GM23338 (cell line): ENCODE measurements at regions not wholly inside any gene's neighbourhood (a gene's known extent, or its start where the extent isn't known, plus 50 kb on each side); places are given as distances from the start of the nearest gene placed in this dataset.

Source experiments
- ATAC-seq: fragments of 200-7000 bp; cut with Tn5 transposase; 3 replicates; pipeline ENCODE4 v1.9.1; 2020
- DNase-seq: peaks from one replicate; pipeline ENCODE4 v3.0.0-alpha.2; 2015; ENCODE audit warnings: low spot score
- H2AFZ ChIP-seq: fragments of 200-600 bp; sonication (generic); 2 replicates; pipeline ENCODE4 v1.8.0; 2016; ENCODE audit warnings: antibody characterized with exemption, mild to moderate bottlenecking, moderate library complexity
- H3F3A ChIP-seq: fragments of 200-600 bp; sonication (generic); replicated peaks from 2 replicates; pipeline ENCODE4 v1.8.0; 2017; ENCODE audit warnings: antibody characterized with exemption, mixed run types, low read depth
- H3K27ac ChIP-seq: fragments of 200-600 bp; sonication (generic); 2 replicates; pipeline ENCODE4 v1.6.1; 2016; ENCODE audit warnings: low read depth
- H3K27me3 ChIP-seq: fragments of 200-600 bp; sonication (generic); 2 replicates; pipeline ENCODE4 v1.8.0; 2016; ENCODE audit warnings: mild to moderate bottlenecking, mixed run types, moderate library complexity; ENCODE audit not compliant: insufficient read depth
- H3K36me3 ChIP-seq: fragments of 200-600 bp; sonication (generic); 2 replicates; pipeline ENCODE4 v1.8.0; 2016; ENCODE audit warnings: mild to moderate bottlenecking; ENCODE audit not compliant: insufficient read depth
- H3K4me1 ChIP-seq: fragments of 200-600 bp; sonication (generic); 2 replicates; pipeline ENCODE4 v1.8.0; 2016; ENCODE audit warnings: mild to moderate bottlenecking, moderate library complexity; ENCODE audit not compliant: insufficient read depth
- H3K4me2 ChIP-seq: fragments of 200-600 bp; sonication (generic); 2 replicates; pipeline ENCODE4 v1.7.1; 2017; ENCODE audit warnings: mixed run types
- H3K4me3 ChIP-seq: fragments of 200-600 bp; sonication (generic); 2 replicates; pipeline ENCODE4 v1.6.1; 2016; ENCODE audit warnings: mixed run types
- H3K79me2 ChIP-seq: fragments of 200-600 bp; sonication (generic); replicated peaks from 2 replicates; pipeline ENCODE4 v1.8.0; 2017; ENCODE audit warnings: mild to moderate bottlenecking; ENCODE audit not compliant: insufficient read depth
- H3K9me2 ChIP-seq: fragments of 200-600 bp; sonication (generic); 2 replicates; pipeline ENCODE4 v1.8.0; 2017; ENCODE audit not compliant: insufficient read depth
- H4K20me1 ChIP-seq: fragments of 200-600 bp; sonication (generic); replicated peaks from 2 replicates; pipeline ENCODE4 v1.8.0; 2017; ENCODE audit warnings: mild to moderate bottlenecking; ENCODE audit not compliant: insufficient read depth
- H3K27ac Mint-ChIP-seq: 2 replicates; pipeline ENCODE4 v1.8.0; 2020; ENCODE audit warnings: inconsistent platforms, mild to moderate bottlenecking, moderate library complexity, mixed read lengths
- H3K27me3 Mint-ChIP-seq: 3 replicates; pipeline ENCODE4 v1.8.0; 2022; ENCODE audit warnings: low read depth, mild to moderate bottlenecking, moderate library complexity, mixed read lengths, inconsistent platforms; ENCODE audit not compliant: insufficient read depth, poor library complexity
- H3K36me3 Mint-ChIP-seq: 3 replicates; pipeline ENCODE4 v1.8.0; 2021; ENCODE audit warnings: low read depth, mild to moderate bottlenecking, inconsistent platforms, moderate library complexity, mixed read lengths
- H3K4me1 Mint-ChIP-seq: 3 replicates; pipeline ENCODE4 v1.8.0; 2020; ENCODE audit warnings: mild to moderate bottlenecking, inconsistent platforms, mixed read lengths
- H3K4me3 Mint-ChIP-seq: 3 replicates; pipeline ENCODE4 v1.8.0; 2021; ENCODE audit warnings: moderate library complexity, mild to moderate bottlenecking, inconsistent platforms, mixed read lengths
- H3K9me3 Mint-ChIP-seq: 3 replicates; pipeline ENCODE4 v1.8.0; 2020; ENCODE audit warnings: moderate library complexity, mild to moderate bottlenecking, inconsistent platforms, mixed read lengths
- CREB1 ChIP-seq: fragments of 250-450 bp; sonication (Bioruptor Pico); IDR thresholded peaks from 2 replicates; pipeline ENCODE4 v1.5.0; 2020; ENCODE audit warnings: low read depth, mild to moderate bottlenecking, moderate library complexity
- CTCF ChIP-seq, 2 experiments: fragments of 200-600 bp in 1 of 2; sonication (generic) in 1 of 2; conservative IDR thresholded peaks; 2 replicates each; pipeline versions ENCODE4 v1.5.1 to v1.6.1; 2016 to 2017; ENCODE audit warnings: antibody characterized with exemption in 2 of 2, low read depth in 2 of 2, mild to moderate bottlenecking in 2 of 2, moderate library complexity in 1 of 2
- ETS1 ChIP-seq: IDR thresholded peaks from 2 replicates; pipeline ENCODE4 v1.6.1; 2016; ENCODE audit warnings: antibody characterized with exemption
- EZH2 ChIP-seq: fragments of 200-600 bp; sonication (generic); IDR thresholded peaks from one replicate; pipeline ENCODE4 v1.8.0; 2017; ENCODE audit warnings: antibody characterized with exemption, mild to moderate bottlenecking, low read depth; ENCODE audit not compliant: unreplicated experiment
- POLR2AphosphoS5 ChIP-seq: IDR thresholded peaks from 2 replicates; pipeline ENCODE4 v1.6.1; 2016; ENCODE audit warnings: antibody characterized with exemption, low read depth
- STAT1 ChIP-seq: IDR thresholded peaks from one replicate; pipeline ENCODE4 v1.6.1; 2016; ENCODE audit warnings: antibody characterized with exemption; ENCODE audit not compliant: unreplicated experiment
- ZNF331 ChIP-seq: fragments of 250-450 bp; sonication (Bioruptor Pico); IDR thresholded peaks from 2 replicates; pipeline ENCODE4 v1.5.0; 2020; ENCODE audit warnings: low read depth, mild to moderate bottlenecking, moderate library complexity
- ZNF462 ChIP-seq: fragments of 250-450 bp; sonication (Bioruptor Pico); IDR thresholded peaks from 2 replicates; pipeline ENCODE4 v1.5.0; 2020; ENCODE audit warnings: mild to moderate bottlenecking, moderate library complexity

- TF ChIP-seq ZNF462 (no peak), STAT1 (no peak), POLR2AphosphoS5 (no peak)
These were observed 567.0 kb downstream of the PRKD1 start (continued) for GRCh38 chr14:29360656-29361055.

GRCh38 chr14:29370024-29370423 lies 557.6 kb downstream of the PRKD1 start:
- Histone ChIP-seq H3K4me1 (no peaks in the 10 kb centered on the region), H3K27ac (no peak overlapping the region), H4K20me1 (no peaks in the 10 kb centered on the region), H2AFZ (no peak overlapping the region), H3K36me3 (no peaks in the 10 kb centered on the region), H3K4me2 (no peak overlapping the region), H3K27me3 (no peaks in the 10 kb centered on the region), H3K79me2 (no peaks in the 10 kb centered on the region), H3K9me2 (no peaks in the 10 kb centered on the region), H3F3A (no peaks in the 10 kb centered on the region), H3K4me3 (no peak overlapping the region)
- H3K4me3 Mint-ChIP-seq: no peak overlapping the region
- no peaks in the 10 kb centered on the region for H3K9me3 Mint-ChIP-seq
- DNase-seq: no peak
- no peaks in the 10 kb centered on the region for H3K27me3 Mint-ChIP-seq
- no peaks in the 10 kb centered on the region for H3K4me1 Mint-ChIP-seq
- H3K36me3 Mint-ChIP-seq: no peaks in the 10 kb centered on the region
- no peak for TF ChIP-seq ZNF331
- H3K27ac Mint-ChIP-seq: no peak overlapping the region
- no peak for ATAC-seq

- no peaks in the 10 kb centered on the region for H3K9me2 ChIP-seq
- no peak overlapping the region for H3K4me3 Mint-ChIP-seq
- H3K27ac Mint-ChIP-seq: no peak overlapping the region
- TF ChIP-seq EZH2: no peak
- TF ChIP-seq CREB1 (CRISPR knock-in tag): no peak
- TF ChIP-seq ETS1: no peak
- no peak for TF ChIP-seq CTCF (conservative IDR thresholded peaks at IDR 0.05; ENCODE audit: low read depth in 2 of 2)
- TF ChIP-seq STAT1: no peak
- no peak for TF ChIP-seq POLR2AphosphoS5
These were observed 551.4 kb downstream of the PRKD1 start for GRCh38 chr14:29376237-29376636.

More at GRCh38 chr14:29376237-29376636, 551.4 kb downstream of the PRKD1 start:
- Histone ChIP-seq H2AFZ (no peak overlapping the region), H3K4me2 (no peak overlapping the region), H3F3A (no peaks in the 10 kb centered on the region), H3K36me3 (no peaks in the 10 kb centered on the region), H3K4me1 (no peaks in the 10 kb centered on the region), H3K4me3 (no peak overlapping the region), H3K27ac (no peak overlapping the region), H4K20me1 (no peaks in the 10 kb centered on the region), H3K79me2 (no peaks in the 10 kb centered on the region), H3K27me3 (no peaks in the 10 kb centered on the region)
- Mint-ChIP-seq H3K4me1 (no peaks in the 10 kb centered on the region), H3K36me3 (no peaks in the 10 kb centered on the region), H3K9me3 (no peaks in the 10 kb centered on the region), H3K27me3 (no peaks in the 10 kb centered on the region)
- DNase-seq (no peak), ATAC-seq (no peak)
